HG03025 (cell line): ENCODE measurements at regions not wholly inside any gene's neighbourhood (a gene's known extent, or its start where the extent isn't known, plus 50 kb on each side); places are given as distances from the start of the nearest gene placed in this dataset.

ENCODE experiments used
- ATAC-seq: cut with Tn5 transposase; IDR thresholded peaks from one replicate; pipeline ENCODE4 v1.9.1; 2021; ENCODE audit warnings: mild to moderate bottlenecking, moderate library complexity; ENCODE audit not compliant: unreplicated experiment, low FRiP score

DNA sequence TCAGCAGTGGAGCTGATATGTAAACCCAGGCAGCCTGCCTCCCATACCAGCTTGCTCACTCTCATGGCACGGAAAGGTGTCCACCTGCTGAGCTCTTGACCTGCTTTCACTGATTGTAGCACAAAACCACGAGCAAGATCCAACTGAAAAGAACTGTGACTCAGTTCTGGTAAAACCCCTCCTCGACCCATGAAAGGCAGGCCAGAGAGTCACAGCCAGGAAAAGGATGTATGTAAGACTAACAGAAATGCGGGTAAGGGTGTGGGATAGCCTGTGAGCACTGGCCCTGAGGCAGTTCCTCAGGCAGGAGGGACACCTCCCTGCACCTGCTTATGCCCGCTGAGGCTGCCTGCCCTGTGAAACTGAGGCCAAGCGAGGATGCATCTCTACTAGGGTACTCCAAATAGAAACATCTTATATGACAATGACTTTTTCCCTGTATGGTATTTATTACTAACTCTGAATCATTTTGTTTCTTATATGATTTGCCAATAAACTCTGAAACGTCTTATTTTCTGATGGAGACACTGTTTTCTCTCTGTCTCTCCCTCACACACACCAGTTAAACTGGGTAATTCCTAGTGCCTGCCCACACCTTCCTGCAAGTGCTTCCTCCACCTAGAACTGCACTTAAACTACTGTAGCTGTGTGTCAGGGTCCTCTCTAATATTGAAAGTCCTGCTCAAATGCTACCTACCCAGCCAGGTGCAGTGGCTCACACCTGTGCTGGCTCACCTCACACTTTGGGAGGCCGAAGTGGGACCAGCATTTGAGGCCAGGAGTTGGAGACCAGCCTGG, 73.3 kb upstream of the GHITM start:
- ATAC-seq, result no peak

DNA sequence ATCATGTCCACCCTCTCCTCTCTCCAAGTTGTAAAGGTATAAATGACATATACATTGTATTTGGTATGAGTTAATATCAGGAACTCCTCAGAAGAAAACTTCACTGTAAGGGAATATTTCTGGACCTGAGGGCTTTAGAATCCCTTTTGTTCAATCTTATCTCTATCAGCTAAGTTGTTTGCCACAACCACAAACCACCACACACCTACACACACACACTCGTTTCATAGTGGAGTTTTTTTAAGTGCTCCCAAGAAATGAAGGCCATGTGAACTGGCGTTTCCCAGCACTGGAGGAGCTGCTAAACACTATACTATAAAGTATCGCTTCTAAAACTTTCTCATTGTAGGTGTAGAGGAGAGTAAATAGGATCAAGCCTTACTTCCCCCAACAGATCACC, 64.8 kb upstream of the GHITM start:
- ATAC-seq, result no peak

DNA sequence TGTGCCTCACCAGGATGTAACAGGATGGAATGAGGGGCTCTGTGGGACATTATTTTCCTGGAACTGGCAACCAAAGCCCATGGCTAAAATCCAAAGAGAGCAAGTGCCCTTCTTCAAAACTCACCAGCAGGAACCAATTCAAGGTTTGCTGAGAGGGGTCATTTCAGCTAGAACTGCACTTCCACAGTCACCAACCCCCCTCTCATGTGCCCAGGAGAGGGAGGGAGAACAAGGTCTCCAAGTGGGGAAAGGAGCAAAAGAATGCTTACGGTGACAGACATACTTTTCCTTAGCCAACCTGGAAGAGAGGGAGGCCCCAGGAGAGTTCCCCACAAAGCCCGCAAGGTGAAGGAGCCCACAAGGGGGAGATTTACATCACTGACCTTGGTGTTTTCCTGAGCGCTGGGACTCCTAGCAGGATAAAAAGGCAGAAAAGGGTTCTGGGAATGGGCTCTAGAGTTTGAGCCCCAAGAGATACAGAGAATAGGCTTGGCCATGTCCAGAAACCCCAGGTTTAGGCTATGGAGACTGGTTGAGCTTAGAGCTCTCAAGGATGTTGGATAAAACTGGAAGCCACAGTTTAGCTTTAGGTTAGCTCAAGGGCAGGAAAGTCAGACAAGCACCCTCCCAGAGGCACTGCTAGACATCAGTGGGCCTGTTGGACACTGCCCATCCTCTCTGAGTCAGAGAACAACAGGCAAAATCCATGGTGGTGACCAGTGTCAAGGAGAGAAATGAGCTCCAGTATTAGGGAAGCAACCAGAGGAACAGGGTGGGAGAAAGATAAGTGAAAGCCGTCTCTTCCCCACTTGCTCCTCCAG, 63.9 kb upstream of the GHITM start:
- ATAC-seq, result no peak

DNA sequence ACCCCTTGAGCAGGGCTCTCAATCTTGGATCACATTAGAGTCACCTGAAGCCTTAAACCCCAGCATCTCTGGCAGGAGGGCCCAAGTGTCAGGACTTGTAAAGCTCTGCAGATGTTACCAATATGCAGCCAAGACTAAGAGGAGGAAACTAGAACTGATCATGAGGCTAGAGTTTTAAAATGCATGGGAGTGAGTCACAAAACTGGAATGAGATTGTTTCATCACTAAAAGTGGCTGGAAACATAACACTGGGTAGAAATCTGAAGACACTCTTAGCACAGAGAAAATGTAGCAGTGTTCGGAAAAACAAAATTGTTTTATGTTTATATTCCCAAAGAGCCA, 63.3 kb upstream of the GHITM start:
- no peak for ATAC-seq

DNA sequence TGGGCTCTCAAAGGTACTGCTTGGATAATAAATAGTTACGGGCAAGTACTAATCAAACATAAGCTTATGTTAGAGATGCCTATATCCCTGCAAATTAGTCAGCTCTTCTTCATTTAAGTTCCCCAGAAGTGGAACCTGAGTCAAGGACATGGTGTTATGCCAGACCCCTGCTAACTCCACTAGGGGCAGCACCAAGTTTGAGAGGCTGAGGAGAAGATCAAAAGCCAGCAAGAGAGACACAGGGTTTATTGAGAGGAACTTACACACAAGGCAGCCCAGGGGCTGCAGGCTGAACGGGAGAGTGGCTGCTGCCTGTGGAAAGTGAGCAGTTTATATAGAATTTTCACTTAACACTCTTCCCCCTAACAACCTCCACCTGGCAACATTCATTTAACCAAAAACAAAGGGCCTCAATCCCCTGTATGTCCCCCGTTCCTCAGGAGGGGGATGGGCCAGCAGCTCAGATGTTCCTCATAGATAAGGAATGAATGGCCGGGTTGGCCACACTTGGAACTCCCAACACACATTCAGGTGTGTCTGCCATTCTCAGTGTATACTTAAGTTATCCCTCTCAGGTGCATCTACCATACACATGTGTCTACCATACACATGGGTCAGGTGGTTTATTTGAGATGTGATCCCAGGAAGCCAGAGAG, 62.6 kb upstream of the GHITM start:
- ATAC-seq, result no peak

DNA sequence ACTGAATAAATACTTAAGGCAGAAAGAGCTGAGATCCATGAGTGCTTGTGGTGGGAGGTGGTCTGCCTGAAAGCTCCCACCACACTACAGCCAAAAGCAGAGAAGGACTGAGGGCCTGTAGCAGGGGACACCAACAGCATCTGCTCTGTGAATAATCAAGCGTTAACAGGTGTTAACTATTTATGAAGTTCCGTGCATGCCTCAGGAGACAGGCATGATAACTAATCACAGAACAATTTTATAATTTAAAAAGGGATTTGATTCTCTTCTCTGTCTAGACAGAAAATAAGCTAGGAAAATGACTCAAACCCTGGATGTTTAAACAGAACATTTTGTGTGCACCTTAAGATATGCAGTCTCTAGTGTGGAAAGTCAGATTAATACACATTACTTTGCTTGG, 61.5 kb upstream of the GHITM start:
- no peak for ATAC-seq

DNA sequence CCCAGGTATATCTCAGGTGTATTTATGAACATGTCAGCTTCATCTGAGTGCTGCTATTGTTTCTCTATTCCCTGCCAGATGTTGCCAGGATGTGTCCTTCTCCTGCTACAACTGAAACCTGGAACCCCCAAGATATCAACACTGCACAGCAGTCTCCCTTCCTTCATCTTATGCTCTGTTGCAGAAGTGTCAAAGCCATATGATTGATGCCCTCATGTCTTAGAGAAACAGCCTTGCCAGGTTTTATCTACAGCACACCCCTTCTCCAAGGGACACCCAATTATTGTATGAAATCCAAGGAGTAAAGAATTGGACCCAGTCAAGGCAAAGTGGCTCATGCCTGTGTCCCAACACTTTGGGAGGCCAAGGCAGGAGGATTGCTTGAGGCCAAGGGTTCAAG, 60.5 kb upstream of the GHITM start:
- ATAC-seq, result no peak

DNA sequence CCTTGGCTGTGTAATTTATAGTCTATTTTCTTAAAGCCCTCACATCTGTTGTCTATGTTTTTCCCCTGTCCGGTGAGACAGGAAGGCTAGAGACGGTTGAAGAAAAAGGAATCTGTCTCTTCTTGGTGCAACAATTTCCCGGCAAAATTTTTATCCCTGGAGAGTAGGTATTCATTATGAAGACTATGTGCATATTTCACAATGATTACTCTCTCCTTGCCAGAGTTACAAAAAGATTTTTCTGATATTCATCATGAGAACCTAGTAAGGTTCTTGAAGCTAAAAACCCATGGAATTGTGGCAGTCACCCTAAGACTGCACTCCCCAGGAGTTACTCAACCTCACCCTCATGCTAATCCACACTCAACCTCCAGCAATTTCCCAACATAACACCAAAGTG, 55.0 kb upstream of the GHITM start:
- ATAC-seq, result no peak

DNA sequence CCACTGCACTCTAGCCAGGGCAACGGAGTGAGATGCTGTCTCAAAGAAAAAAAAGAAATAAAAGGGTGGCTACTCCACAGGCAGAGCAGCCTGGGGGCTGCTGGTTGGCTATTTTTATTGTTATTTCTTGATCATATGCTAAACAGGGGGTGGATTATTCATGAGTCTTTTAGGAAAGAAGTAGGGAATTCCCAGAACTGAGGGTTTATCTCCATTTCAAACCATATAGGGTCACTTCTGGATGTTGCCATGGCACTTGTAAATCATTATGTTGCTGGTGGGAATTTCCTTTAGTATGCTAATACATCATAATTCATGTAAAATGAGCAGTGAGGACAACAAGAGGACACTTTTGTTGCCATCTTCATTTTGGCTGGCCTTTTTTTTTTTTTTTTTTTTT, 52.1 kb upstream of the GHITM start:
- no peak for ATAC-seq

DNA sequence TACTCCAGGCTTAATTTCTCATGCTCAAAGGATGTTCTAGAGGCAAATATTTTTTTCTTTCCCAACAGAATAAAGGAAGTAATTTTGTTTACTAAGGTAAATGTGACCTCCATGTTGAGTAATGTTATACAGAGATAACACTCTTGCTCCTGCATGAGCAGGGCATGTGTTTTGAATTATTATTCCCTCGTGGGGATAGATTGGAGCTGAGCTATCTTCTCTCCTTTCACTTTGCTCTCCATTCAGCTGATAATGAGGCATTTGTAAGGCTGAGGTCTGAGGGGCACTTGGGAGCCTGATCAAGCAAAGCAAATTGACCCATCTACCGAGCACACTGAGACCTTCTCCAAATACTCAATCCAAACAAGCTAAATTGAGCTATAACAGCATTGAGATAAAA, 50.7 kb upstream of the GHITM start:
- no peak for ATAC-seq

DNA sequence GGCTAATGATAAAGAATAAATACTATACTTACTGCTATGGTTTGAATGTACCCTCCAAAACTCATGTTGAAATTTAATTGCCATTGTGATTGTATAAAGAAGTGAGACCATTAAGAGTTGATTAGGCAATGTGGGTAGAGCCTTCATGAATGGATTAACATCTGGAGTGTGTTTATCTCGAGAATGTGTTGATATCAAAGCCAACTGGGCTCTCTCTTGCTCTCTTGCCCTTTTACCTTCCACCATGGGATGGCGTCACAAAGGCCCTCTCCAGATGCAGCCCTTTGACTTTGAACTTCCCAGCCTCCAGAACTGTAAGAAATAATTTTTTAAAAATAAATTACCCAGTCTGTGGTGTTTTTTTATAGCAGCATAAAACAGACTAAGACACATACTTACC, 50.1 kb upstream of the GHITM start:
- ATAC-seq, result no peak
